Adrenal gland (tissue), 5 donors: ENCODE measurements at regions not wholly inside any gene's neighbourhood (a gene's known extent, or its start where the extent isn't known, plus 50 kb on each side); places are given as distances from the start of the nearest gene placed in this dataset.

ENCODE experiments used
- CTCF ChIP-seq, 6 experiments: fragments of 450-650 bp in 4 of 6; fragments of 200-600 bp in 2 of 6; sonication (generic) in 1 of 6; IDR thresholded peaks; 1 replicate in 5 of 6; 2 replicates in 1 of 6; pipeline versions ENCODE4 v1.5.1 to v1.8.0; 2016 to 2021; ENCODE audit warnings: antibody characterized with exemption in 6 of 6, mild to moderate bottlenecking in 2 of 6, moderate library complexity in 1 of 6
- POLR2A ChIP-seq, 2 donors: fragments of 450-650 bp; IDR thresholded peaks; one replicate each; pipeline ENCODE4 v1.6.1; 2017; ENCODE audit warnings: antibody characterized with exemption in 2 of 2, mild to moderate bottlenecking in 2 of 2, moderate library complexity in 1 of 2
- donor health status: DM: no; HTN: no; CAD: no.

- TF ChIP-seq CTCF (IDR thresholded peaks at IDR 0.05) (no peak), POLR2A (IDR thresholded peaks at IDR 0.05) (no peak)
Observed at GRCh38 chr7:136692221-136692620, 176.2 kb upstream of the CHRM2 start.
